Inflammatory macrophage (primary cell): ENCODE measurements at regions not wholly inside any gene's neighbourhood (a gene's known extent, or its start where the extent isn't known, plus 50 kb on each side); places are given as distances from the start of the nearest gene placed in this dataset.
"Not testable (repeated sequence)": the region's sequence is repeated elsewhere in the genome, so short reads cannot be mapped to it uniquely, and the experiment has no call there.

Experiments
- DNase-seq, 2 donors: peaks; one replicate each; pipeline ENCODE4 v3.0.0-alpha.2; 2020 to 2022

DNA sequence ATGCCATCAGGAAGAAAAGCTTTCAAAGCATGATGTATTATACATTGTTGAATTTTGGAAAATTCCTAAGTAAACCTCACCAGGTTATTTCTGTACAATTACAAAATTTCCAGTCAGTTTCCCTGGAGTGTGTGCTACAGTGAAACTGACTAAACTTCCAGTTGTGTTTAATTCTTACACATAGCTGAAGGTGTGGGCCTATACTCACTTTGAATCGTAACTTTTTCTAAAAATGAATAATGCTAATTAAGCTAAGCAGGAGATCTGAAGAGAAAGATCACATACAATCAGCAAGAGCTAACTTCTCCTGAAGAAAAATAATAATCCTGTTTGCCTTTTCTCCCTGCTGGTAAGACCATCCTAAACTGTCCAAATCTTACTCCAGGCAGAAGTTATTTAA lies 537.2 kb upstream of the PBX1 start:
- DNase-seq = no peak

DNA sequence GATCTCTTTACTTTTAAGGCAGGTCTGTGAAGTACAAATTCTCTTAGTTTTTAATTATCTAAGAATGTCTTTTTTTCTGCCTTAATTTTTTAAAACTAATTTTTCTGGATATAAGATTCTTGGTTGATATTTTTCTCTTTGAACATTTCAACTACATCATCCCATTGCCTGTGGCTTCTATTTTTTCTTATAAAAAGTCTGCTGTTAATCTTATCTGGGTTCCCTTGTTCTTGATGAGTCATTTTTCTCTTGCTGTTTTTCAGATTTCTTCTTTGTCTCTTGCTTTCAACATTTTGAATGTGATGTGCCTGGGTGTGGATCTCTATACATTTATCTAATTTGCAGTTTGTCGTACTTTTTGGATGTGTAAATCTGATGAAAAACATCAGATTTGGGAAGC lies 525.2 kb upstream of the PBX1 start:
- DNase-seq = no peak

DNA sequence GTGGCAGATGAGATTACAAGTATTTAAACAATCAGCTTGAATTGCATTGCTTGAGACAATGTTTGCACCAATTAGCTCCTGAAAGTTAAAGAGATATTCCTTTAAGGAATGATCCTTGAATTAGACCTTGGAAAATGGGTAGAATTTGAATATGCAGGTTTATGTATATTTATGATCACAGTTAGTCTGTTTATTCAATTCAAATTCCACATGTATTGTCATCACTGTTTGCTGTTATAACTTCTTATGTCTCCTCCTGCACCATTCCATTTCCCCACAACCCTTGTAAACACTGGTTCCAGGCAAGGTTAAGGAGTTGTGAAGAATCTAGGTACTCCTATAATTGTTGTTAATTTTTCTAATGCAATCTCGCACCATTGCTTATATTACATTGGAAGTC lies 518.2 kb upstream of the PBX1 start:
- no peak for DNase-seq

DNA sequence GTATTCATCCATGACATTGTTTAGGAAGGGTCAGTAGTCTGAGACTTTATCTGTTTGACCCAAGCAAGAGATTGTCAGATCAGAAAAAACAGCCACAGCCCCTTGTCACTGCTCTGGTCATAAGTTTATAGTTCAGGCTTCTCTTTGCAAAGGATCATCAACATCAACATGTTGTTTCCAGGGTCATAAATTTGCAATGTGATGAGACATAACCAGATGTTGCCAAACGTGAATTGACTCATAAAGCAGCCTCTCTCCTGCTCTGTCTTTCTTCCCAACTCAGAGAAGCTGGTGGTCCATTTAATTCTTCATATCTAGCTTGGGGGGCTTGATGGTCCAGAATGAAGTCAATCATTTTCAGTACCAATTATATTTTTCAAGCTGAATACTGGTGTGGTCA lies 507.2 kb upstream of the PBX1 start:
- no peak for DNase-seq

DNA sequence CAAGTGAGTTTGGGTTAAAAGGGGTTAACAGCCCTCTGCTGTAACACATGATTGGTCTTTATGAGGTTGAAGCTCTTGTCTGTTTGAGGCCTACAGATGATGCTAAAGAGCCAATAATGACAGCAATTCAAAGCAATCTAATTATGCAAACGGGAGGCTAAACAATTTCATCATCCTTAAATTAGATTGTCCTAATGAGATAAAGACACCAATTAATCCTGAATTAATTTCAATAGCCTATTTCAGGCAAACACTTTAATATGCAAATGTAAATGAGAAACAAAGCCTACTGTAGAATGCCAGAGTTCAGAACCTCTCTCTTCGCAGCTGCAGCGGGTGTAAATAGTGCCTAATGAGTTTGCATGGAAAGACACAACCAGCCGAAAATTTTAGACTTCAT lies 504.7 kb upstream of the PBX1 start:
- no peak for DNase-seq

DNA sequence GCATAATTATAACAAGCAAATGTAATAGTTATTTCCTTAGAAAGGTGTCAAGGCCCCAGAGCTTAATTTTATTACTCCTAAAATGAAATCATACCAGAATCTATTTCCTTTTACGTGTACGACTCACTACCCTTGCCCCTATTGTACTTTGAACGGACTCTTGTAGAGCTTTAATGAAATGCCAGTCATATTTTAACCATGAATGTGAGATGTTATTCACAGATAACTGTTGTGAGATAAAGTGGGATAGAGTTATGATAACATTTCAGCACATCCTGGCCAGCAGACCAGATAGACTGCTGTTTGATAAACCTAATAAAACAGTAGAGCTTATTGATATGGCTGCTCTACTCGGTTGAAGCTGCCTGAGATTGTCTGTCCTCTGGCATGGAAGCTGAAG lies 500.8 kb upstream of the PBX1 start:
- DNase-seq = no peak

DNA sequence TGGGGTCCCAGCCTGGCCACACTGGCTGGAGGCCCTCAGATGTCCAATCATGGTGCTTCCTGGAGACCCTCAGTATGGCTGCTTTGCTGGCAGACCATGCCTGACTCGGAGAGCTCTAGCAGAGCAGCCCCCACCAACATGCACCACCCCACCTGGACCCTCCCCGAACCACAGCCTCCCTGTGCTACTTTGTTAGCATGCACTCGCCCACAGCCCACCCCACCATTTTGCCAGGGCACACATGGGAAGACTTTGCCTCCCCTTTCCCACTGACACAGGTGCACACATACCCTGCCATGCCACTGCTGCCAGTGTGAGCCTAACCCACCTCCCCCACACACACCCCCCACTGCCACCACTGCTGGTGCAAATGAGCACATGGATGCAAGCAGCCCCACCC lies 497.5 kb upstream of the PBX1 start:
- DNase-seq = no peak

DNA sequence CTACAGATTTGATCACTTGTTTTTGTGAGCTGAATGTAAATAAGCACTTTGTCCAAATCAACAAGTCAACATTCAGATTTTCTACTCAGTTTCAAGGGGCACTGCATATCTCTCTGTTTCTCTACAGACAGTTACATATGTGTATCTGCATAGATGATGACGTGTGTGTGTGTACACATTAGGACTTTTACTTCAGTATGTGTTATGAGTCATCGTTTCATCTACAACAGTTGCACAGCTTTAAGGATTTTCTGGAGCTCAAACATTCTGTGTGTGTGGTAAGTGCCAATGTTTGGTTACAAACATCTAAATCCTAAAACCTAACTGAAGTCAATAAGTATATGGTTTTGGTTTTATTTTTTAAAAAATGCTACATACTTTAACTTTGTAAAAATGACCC lies 494.5 kb upstream of the PBX1 start:
- no peak for DNase-seq

DNA sequence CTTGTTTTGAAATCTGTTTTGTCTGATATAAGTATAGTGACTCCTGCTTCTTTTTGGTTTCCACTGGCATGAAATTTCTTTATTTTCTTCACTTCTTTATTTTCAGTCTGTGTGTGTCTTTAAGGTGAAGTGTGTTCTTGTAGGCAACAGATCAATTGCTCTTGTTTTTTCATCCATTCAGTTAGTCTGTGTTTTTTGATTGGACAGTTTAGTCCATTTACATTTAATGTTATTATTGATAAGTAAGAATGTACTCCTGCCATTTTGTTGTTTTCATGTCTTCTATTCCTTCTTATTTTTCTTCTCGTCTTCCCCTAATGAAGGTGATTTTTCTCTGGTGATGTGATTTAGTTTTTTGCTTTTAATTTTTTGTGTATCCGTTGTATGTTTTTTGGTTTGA lies 487.7 kb upstream of the PBX1 start:
- DNase-seq = no peak

DNA sequence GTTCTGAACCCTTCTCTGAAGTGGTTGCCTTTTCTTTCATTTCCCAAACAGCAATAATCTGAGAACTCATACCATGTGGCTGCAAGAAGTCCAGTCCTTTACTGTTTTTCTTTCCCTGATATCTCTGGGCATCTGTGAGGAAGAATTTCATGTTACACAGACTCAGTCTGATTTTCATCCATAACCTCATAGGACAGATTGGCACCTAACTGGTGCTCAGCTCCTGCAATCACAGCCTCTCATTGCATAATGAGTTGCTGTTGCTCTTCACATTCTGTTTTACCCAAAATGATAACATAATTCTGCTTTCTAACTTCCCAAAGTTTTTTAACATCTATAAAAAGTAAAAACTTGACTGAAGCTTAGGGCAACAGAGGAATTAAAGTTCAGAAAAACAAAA lies 472.2 kb upstream of the PBX1 start:
- no peak for DNase-seq

DNA sequence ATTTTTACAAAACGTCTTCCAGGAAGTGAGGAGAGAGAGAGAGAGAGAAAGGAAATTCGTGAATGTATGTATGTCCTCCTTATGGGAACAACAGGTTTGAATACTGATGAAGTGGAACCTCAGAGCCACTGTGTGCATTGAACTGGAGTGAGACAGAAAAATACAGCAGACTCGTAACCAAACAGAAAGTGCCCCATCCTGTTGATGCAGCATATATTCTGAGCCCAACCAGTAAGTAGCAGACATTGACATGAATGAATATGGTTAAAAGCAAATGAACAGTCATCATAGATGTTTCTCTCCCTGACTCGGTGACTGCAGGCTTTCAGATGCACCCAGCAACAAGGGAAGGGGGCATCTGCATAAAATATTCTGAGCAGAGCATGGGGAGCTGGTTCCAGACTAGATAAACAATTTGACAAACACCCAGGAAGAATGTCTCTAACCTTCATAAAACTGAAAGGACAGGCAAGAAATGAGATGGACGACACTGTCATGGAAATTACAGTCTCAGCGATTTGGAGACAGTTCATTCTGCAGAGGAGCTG lies 471.0 kb upstream of the PBX1 start:
- DNase-seq = no peak

DNA sequence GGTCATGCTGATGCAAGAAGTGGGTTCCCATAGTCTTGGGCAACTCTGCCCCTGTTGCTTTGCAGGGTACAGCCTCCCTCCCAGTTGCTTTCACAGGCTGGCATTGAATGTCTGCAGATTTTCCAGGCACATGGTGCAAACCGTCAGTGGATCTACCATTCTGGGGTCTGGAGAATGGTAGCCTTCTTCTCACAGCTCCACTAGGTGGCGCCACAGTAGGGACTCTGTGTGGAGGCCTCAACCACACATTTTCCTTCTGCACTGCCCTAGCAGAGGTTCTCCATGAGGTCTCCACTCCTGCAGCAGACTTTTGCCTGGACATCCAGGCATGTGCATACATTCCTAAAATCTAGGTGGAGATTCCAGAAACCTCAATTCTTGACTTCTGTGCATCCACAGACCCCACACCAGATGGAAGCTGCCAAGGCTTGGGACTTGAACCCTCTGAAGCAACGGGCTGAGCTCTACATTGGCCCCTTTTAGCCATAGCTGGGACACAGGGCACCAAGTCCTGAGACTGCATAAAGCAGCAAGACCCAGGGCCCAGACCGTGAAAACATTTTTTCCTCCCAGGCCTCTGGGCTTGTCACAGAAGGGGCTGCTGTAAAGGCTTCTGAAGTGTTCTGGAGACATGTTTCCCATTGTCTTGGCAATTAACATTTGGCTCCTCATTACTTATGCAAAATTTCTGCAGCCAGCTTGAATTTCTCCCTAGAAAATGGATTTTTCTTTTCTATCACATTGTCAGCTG lies 466.2 kb upstream of the PBX1 start:
- no peak for DNase-seq

DNA sequence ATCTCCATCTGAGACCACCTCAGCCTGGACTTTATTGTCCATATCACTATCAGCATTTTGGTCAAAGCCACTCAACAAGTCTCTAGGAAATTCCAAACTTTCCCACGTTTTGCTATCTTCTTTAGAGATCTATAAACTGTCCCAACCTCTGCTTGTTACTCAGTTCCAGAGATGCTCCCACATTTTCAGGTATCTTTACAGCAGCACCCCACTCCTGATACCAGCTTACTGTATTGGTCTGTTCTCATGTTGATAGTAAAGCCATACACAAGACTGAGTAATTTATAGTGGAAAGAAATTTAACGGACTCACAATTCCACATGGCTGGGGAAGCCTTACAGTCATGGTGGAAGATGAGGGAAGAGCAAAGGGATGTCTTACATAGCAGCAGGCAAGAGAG lies 465.4 kb upstream of the PBX1 start:
- DNase-seq = no peak

DNA sequence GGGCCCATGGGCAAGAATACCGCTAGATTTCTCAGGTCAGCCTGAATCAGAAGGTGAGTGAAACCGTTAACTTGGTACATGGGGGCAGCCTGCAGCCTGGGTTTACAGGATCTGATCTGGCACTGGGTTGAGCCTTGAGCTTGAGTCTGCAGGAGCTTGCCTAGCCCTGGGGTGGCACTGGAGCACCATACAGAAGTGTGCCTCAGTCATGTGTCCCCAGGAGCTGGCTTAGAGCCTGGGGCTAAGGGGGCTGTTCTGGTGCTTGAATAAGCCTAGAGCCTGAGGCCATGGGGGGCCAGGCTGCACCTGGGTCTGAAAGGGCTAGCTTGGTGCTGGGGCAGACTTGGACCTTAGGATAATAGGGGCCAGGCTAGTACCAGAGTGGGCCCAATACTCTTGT lies 457.2 kb upstream of the PBX1 start:
- DNase-seq = no peak

DNA sequence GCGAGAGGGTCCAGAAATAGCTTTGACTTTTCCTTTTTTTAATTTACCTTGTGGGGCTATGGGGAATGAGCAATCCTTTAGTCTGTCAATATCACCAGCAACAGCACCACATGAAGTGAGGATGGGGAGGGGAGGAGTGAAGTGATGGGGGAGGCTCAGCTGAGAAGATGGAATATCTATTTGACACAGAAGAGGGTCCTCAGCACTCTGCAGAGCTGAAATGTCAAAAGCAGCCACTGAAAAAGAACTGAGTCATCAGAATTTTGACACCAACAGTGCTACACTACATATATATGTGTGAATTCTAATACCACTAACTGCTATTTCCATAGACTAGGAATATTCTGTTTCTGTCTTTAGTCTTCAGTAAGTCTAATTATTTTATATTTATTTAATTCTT lies 427.0 kb upstream of the PBX1 start:
- DNase-seq = no peak

DNA sequence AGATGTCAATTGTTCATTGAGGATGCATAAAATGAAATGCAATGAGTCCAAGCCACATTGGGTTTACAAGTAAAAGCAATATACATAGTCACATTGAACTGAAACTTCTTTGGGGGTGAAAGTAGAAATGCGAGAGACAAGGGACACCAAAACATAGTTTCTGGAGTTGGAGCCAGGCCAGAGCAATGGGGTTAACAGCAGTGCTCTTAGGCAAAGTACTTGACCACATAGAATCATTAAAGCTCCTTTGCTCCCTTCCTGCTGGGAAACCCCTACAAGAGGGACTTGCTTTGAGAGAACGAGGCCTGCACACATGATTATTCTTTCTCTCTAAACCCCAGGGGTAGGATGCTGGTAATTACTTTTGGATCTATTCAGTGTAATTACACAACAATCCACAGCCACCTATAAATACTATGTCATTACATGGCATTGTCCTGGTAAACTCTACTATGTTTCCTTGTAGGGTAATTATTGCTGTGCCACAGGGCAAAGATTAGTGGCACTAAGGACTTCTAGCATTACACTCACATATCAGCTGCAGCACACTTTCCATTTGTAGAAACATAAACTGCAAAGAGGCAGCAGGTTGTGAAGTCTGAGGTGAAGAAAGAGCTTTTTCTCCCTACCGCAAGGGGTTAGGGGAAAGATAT lies 421.6 kb upstream of the PBX1 start:
- no peak for DNase-seq

DNA sequence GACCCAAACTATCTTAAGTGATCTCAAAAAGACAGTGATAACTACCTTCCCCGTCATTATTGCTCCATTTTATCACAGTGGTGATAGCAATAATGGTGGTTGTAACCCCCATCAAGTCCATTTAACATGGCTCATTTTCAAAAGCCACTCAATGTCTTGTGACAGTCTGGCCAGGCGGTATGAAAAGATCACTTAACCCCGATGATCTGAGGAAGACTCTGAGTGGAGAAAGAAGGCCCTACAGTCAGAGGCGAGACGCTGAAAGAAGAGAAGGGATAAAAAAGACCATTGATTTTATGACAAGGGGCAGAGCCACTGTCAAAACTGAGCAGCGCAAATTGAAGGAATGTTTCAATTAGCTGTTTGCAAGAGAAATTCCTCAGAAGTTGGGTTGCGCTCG lies 417.2 kb upstream of the PBX1 start:
- DNase-seq = no peak

DNA sequence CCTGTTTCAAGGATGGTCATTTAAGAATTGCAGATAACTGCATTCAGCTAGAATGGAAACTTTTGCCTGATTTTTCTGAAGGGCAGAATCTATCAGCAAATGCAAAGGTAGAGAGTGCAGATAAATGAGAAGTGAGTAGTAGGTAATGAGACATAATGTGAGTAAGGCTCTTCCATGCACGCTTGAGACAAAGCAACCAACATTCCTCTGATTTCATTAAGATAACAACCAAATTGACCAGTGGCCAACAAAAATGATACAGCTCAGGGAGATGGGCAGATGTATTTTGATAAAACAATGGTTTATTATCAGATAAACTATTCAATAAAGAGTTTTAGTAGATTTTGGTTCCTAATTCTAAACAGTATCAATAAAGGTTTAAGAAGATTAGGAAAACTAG lies 404.4 kb upstream of the PBX1 start:
- no peak for DNase-seq

DNA sequence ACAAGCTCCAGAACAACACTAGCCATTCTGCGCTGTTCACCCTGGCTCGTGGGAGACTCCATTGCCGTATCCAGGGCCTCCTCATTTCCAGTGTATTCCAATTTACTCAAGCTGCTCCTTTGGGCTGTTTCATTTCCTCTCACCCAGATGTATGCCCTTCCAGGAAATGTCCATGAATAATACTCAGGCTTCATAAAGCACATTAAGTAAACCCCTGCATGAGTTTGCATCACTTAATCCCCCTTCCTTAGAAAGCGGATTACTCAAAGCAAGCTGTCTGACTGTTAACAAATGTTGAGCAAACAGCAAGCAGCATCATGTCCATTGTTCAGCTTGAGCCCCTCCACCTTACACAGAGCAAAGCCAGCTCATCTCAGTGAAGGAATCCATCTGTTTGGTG lies 403.6 kb upstream of the PBX1 start:
- no peak for DNase-seq

DNA sequence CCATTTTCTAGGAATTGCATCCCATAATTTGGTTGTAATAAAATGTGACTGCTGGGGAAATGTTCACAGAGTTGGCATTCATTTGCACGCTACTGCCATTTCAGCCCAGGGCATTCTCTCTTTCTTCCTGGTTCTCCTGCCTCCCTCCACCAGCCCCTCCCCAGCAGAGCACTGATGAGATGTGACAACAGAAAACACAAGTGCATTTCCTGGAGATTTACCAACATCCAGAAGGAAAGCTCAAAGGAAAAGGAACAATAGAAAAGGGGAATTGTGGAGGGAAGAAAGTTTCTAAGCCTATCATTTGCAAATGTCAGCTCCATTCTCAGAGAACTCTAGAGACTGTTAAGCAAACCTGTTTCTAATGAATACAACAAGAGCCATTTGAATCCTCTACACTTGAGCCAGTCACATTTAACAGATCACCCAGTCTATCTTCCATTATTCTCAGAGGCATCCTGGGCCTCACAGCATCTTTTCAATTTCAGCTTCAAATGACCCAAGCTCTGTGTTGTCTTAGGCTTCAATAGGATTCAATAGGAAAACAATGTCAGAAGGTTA lies 395.6 kb upstream of the PBX1 start:
- no peak for DNase-seq

DNA sequence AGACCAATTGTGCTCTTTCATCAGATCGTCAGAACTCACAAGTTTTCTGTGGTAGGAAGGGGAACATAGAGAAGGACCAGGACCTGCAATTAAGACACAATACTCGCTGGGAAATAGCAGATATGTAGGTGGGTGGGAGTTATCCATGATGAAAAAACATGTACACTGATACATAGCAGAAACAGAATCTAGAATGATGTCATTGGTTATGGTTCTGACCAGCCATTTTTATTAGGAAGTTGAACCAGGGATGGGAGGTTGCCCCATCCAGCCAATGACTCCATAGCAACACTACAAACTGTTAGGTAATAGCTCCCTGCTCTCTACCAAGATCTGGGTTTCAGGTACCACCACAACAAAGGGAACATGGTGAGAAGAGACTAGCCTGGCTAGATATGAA lies 393.5 kb upstream of the PBX1 start:
- no peak for DNase-seq

DNA sequence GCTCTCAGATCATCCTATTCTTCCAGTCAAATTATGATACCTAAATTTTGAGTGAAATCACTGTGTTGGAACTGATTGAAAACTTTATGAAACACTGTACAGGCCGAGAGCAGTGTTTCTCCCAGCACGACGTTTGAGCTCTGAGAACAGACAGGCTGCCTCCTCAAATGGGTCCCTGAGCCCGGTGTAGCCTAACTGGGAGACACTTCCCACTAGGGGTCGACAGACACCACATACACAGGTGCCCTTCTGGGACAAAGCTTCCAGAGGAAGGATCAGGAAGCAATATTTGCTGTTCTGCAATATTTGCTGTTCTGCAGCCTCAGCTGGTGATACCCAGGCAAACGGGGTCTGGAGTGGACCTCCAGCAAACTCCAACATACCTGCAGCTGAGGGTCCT lies 392.5 kb upstream of the PBX1 start:
- DNase-seq = not testable (repeated sequence)

DNA sequence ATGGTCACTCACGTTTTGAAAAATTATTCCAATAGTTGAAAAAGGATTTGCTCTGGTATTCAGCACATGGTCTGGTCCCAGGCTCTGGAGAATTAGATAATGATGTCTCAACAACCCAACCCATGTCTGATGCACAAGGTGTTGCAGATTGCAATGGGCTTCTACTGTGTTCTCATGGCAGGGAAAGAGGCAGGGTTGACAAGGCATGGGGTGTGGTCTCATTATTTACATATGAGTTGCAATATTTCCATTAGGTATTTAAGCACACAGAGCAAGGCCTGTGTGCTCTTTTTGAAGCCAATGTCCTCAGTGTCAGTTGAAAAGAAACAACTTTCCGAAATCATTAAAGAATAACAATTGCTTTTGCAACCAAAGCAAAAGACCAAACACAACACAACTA lies 381.9 kb upstream of the PBX1 start:
- DNase-seq = no peak

DNA sequence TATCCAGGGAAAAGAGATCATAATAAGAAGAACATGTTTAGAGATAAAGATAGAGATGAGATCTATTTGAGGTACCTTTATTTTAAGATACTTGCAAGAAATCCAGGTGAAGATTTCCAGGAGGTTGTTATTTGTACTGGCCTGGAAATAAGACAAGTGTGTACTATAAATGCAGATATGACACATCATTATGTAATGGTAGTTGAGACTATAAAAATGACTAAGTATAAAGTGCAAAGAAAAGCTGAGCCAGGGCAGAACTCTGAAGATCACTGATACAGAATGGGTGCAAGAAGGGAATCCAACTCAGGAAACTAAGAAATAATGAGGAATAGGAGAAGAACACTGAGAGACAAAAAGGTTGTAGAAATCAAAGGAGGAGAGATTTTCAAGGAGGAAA lies 378.2 kb upstream of the PBX1 start:
- no peak for DNase-seq
